HG02571 (cell line): ENCODE measurements at regions not wholly inside any gene's neighbourhood (a gene's known extent, or its start where the extent isn't known, plus 50 kb on each side); places are given as distances from the start of the nearest gene placed in this dataset.

Source experiments
- ATAC-seq: cut with Tn5 transposase; IDR thresholded peaks from one replicate; pipeline ENCODE4 v1.9.1; 2021; ENCODE audit warnings: mild to moderate bottlenecking, moderate library complexity; ENCODE audit not compliant: unreplicated experiment

DNA sequence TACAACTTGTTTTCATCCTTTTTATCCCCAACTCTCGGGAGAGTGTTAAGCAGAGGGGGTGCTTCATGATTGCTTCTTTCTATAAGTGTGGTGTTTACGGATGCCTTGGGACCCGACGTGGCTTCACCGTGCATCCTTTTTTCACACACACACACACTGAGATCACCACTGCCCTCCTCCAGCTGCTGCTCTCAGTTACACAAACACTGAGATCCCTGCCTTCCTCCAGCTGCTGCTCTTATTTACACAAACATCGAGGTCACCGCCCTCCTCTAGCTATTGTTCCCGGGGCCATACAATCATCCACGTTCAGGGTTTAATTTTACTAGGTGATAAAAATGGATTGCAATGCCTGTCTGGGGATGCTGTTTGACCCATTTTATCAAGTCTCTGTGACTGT is 155.4 kb upstream of the FAM9B start:
- no peak for ATAC-seq

DNA sequence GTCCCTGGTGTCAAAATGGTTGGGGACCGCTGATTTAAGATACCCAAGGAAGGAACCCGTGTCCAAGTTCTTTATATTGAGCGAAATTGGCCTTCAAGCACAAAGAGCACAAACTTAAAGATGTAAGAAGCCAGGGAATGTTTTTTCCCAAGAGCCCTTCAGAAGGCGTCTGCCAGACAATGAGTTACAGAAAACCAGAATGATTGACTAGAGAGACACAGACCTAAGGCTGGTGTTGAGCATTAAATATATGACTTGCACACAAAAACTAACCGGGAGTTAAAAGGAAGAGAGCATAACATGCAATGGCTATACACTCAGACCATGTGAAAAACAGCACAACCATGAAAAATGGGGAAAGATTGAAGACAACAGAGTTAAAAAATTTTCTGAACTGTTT is 157.5 kb upstream of the FAM9B start:
- ATAC-seq = no peak

DNA sequence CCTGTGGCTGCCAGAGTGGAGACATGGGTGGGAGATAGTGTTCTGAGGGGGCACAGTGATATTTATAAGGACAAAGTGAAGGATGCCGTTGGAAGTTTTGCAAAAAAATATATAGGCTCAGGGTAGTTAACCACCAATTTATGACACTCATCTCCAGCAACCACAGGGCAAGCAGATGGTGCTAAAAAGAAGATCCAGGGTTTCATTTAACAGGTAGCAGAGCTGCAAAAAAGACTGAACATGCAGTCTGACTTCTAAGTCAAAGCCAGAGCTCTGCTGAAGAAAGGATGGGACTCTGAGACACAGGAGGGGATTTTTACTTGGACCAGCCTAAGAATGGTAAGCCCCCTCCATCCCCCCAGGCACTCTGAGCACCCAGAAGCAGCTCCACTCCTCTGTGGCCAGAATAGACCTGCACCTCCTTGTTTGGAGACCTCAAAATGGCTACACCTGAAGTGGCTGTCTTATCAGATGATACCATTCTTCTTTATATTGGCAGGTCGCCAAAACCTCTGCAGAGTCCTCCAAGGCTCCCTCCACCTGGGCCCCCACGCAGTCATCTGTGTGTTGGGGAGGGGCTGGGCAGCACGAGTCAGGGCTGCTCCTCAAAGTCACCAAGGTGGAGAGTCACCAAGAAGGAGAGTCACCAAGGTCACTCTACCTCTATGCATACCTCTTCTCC is 161.4 kb upstream of the FAM9B start:
- no peak for ATAC-seq

DNA sequence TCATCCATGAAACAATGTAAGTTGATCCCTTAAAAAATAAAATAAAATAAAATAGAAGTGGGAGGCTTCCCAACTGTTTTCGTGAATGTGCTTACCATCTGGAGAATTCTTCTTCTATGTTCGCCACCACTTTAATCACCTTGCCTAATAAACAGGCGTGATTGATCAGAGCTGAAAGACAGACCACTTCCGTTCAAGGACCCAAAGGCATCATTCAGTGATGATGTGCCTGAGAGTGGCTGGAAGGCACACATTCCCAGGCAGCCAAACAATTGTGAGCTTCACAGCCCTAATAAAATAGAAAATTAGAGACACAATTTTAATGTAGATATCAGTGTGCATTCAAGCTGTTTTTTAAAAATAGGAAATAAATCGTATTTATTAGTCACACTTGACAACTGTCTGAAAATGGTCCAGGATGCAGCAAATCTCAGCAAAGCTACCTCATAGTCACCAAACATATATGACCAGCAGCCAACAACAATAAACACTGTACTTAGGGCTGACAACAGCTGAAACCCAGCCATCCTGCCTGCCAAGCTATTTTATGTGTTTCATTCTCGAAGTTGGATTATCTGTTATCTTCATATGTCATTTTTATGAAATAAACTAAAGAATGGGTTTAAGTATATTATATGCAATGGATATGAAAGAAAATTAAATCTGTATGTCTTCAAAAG is 163.2 kb upstream of the FAM9B start:
- no peak for ATAC-seq

DNA sequence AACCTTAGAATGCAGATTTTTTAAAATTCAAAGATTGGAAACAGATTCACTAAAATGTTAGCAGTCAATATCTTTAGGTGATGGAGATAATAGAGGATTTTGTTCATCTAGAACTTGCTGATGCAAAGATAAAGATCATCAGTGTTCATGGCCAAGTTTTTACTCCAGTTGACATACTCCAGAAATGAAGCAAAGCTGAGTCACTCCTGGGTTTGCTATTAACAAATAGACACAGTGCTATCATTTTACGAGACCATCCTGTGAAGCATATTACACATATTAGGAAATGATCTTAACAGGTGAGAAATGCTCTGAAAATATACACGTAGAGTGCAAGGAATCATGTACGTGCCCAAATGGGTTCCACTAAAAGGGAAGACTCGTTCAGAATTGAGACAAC is 170.6 kb upstream of the FAM9B start:
- no peak for ATAC-seq

DNA sequence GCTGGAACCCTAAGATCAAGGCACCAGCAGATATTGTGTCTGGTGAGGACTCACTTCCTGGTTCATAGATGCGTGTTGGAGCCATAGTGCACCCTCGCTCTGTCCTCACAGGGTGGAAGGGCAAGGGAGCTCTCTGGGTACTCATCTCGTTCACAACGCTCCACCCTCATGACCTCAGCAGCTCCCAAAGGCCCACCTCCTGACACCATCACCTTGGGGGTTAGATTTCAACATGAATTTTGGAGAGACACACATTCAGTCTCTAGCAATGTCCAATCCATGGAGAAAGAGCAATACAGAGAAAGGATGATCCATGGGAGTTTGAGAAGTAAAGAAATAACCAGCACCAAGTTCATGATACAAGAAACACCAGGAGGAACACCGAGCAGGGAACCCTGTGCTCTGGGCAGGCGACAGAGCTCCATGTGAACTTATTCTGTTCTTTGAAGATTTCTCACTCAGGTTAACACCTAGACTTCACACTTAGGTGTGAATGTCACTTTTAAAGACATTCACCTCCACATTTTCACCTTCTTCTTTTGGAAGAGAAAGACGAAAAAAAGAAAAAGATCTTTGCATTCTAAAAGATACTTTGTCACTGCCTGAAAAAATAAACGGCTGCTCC is 171.8 kb upstream of the FAM9B start:
- no peak for ATAC-seq

DNA sequence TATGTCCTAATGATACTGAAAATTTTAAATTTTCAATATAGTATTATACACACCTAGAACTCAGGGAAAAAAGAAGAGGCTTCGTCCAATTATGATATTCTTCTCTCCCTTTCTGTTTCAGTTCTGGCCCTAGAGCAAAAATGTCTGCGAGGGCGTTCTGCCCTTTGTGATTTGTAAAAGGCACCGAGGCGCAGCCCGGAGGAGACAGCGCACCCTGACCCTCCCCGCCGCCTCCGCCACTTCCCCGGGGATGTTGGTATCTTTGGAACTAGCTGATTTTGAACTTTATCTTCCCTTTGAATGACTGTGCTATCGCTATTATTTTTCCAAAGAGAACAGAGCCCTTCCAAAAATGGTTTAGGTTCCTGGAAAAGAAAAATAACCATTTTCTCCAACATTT is 173.2 kb upstream of the FAM9B start:
- ATAC-seq = no peak

DNA sequence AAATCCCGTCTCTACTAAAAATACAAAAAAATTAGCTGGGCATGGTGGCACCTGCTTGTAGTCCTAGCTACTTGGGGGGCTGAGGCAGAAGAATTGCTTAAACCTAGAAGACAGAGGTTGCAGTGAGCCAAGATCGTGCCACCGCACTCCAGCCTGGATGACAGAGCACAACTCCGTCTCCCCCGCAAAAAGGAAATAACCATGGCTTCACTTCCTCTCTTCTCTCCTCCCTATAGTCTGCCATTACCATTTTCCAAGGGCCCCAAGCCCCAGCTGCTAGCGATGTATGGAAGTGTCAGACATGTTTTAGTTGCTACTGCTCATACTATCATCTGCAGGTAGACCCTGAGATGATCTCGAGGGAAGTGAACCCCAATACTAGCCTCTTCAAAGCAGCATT is 177.3 kb upstream of the FAM9B start:
- no peak for ATAC-seq

DNA sequence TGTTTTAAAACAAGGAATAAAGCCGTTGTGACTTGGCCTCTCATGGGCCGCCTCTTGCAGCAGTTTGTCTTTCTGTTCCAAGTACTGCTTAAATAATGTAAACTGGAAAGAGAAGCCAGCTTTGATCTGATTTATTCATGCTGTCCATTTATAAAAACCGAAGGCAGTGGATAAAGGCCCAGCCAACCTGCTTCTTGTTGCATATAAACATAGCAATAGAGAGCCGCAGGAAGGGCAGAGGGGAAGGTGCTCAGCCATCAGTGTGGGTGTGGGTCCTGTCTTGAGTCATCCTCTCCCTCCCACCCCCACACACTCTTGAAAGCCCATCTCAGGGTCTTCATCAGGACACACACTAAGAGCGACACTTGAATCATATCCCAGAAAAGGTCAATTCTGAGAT is 187.9 kb upstream of the FAM9B start:
- ATAC-seq = no peak

DNA sequence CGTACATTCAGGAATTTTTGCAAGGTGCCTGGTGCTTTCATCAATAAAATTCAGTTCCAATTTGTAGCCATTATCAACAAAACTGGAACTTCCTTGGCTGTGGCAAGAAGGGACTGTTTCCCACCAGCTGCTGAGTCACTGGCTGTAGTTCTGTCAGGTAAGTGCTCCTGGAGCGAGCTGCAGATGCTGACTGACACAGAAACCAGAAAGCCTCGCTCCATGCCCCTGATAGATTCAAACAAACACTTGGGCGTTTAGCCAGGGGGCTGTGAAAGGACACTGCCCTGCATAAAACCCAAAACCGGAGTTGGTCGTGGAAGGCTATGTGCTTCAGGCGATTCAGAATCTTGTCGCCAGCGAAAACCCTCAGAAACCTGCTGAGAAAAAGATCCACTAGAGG is 188.4 kb upstream of the FAM9B start:
- no peak for ATAC-seq

DNA sequence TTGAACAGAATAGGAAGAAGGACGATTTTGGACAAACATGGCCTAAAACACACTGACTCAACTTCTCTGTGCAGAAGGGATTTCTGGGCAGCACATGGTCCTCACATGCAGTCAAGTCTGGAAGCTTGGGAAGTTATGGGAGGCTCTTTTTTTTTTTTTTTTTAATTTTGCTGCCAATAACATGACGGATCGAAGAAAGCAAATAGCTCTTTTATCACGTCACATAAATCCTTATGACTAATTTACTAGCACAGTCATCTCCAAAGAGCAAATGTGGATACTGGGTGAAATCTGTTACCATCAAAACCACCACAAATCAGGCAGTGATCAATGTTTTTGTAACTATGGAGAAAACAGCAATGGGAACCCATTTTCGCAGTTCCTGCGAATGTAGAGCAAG is 193.3 kb upstream of the FAM9B start:
- ATAC-seq = no peak

DNA sequence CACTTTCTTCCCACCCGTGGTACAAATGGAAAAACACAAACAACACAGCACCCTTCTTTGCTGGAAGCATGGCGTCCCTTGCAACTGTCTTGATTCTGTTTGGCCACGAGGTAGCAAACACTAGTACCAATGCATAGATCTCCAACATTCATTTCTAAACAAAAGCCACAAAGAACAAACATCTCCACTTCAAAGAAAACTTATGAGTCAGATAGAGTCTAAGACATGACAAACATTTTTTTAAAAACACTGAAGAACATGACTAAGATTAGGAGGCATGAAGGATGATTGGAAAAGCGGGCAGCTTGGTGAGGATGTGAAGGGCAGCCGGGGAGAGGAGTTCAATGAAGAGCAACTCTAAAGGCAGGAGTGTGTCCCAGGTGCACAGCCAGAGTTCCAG is 197.6 kb upstream of the FAM9B start:
- ATAC-seq = no peak

DNA sequence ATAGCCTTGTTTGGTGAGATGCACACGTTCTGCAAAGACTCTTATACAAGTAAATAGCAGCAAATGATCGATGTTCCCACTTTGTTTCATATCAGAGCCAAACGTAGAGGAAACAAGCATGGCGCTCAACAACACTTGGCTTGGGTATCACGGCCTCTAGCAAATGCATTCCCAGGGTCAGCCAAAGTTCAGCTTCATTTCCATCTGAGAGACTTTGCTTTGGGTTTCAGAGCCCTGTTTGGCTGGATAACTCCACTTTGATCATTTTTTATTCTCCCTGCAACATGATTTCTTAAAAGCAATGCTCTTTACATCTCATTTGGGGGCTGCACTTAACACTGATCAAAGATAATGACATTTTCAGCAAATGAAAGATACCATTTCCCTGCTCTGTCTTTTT is 199.2 kb upstream of the FAM9B start:
- ATAC-seq = no peak

DNA sequence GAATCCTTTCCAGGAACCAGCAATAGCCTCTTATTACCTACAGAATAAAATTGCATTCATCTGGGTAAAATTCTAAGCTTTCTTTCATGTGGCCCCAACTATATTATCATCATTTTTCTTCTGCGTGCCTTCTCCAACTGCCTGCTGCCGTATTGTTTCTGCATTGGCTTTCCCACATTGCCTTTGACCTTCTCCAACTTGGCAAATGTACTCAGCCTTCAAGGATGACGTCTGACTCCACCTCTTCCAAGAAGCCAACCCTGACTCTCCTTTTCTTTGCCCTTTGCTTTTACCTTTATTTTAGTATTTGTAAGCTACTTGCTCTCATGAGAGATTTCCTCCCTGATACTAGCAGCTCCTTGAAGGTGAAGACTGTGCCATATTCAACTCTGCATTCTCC is 200.4 kb upstream of the FAM9B start:
- ATAC-seq = no peak

DNA sequence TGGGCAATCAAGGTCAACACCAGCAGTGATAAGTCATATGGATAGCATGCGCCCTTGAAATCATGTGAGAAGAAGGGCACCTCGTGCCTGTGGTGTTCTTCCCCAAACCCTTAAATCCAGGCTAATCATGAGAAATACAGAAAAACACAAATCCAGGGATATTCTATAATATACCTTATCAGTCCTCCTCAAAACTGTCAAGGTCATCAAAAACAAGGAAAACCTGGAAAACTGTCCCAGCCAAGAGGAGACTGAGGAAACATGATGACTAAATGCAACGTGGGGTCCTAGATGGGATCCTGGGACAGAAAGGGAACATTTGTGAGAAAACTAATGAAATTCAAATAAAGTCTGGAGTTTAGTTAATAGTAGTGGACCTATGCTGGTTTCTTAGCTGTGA is 201.8 kb upstream of the FAM9B start:
- ATAC-seq = no peak

DNA sequence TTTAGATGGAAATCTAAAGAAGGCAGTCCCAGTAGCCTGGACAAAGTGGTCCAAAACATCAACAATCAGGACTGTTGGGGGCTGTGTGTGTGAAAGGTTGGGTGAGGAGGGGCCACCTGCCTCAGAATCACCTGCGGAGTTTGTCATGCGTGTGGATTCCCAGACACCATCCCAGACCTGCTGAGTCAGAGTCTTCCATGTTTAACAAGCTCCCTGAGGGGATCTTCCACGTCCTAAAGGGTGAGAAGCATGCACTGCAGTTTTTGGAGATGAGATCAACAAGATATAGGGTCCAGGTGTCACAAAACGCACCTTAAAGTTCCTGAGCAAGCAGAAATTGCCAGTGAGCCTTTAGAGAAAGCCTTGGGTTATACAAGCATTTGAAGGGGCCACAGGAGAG is 207.0 kb upstream of the FAM9B start:
- ATAC-seq = no peak

DNA sequence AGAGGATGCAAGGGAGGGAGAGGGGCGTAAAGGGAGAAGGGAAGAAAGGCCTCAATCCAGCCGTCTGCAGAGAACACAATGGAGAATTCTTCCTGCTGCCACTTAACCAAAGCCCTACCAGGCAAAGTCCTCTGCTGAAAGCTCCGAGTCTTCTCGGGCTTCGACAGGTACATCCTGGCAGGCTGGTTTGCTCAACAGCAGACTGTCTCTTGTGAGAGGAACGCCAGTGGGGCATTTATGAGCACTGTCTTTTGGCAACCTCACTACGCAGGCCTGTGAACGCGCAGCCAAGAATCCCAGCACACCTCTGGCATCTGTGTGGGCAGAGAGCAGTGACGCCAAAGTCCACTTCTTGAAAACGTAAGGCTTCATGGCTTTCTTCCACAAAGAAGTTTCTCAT is 207.5 kb upstream of the FAM9B start:
- no peak for ATAC-seq

DNA sequence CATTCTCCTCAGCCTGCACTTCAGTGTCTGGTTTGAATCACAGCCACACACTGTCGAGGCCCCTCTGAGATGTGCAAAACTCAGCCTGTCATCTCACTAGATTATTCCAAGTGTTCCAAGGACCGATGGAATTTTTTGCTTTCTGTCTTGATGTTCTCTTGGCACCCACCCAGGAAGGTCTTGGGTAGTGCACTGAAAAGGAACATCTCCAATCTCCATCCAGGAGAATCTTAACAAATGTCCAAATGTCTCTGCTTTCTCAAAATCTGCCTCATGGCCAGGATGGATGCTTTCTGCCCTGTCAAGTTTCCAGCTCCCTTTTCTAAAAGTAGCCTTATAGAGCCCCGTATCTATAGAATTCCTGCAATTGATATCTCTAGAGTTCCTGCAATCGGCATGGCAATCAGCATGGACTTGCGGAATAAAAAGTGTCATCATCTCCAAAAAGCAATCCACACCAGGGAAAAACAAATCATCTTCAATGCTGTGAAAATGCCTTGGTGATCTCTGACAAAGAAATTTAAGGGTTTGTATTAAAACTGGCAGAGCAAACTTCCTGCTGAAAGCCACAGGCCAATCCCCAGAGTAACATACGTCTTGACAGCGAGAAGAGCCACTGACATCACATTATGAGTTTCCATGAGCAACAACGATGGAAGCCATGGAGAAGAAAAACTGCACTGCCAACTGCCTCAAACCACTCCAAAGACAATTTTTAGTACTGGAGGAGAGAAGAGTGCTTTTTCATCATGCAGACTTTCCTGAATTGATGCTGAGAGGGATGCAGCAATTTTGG is 215.3 kb upstream of the FAM9B start:
- ATAC-seq = no peak

DNA sequence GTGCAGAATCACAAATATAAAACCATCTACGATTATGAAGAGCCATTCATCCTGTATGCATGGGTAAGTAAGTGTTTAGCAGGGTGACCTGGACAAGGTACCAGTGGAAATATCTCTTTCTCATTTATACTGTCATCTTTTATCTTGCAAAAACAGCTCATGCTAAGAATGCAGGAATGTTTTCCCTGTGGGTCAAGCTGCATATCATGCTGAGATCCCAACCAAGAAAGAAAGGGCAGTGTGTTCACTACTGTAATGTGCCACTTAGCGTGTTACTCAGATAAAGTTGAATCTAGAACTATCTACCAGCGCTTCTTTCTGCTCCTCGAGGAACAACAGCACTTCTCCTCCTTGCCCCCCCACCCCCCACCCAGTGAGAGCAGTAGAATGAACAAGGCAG is 212.7 kb upstream of the TBL1X start:
- no peak for ATAC-seq

DNA sequence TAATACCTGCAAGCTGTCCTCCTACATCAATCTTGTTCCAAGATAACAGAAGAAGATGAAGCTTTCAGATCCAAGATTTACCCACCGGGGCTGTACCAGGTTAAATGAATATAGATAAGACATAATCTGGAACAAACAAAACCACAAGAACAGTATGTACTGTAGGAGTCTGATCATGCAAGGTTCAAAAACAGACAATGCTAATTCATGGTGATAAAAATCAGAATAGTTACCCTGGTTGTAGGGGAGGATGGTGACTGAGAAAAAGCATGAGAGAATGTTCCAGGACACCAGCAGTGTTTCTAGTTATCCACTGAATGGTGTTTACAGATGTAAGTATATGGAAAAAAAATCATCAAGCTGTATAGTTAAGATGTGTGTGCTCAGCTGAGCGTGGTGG is 211.6 kb upstream of the TBL1X start:
- ATAC-seq = no peak

DNA sequence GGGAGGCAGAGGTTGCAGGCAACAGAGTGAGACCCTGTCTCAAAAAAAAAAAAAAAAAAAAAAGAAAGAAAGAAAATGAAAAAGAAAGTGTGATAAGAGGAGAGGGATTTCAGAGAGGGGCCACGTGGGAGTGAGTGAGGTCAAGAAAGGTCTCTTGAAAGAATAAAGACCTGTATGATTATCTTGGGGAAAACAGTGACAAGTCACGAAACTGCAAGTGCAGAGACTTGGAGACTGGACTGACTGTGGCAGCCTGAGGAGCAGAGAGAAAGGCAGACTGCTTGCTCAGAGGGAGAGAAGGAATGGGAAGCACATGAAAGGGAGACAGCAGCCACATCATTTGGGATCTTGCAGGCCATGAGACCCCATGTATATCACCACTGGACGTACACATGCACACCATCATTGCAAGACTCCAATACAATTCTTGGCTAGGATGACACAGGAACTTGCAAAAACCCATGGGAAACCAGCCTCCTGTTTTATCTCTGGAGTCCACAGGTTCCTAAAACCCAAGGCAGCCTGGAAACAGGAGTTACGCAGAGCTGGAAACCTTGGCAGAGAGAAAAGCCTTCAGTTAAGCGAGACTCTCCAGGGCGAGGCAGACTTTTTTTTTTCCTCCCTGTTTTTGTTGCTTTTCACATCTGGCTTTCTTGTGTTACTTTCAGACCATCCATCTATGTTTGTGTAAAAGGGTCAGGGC is 207.0 kb upstream of the TBL1X start:
- no peak for ATAC-seq
